ENCODE measurements at regions not wholly inside any gene's neighbourhood (a gene's known extent, or its start where the extent isn't known, plus 50 kb on each side); places are given as distances from the start of the nearest gene placed in this dataset.

GRCh38 chr6:169849396-169849795 is 98.0 kb downstream of the ERMARD start:
- intact Hi-C loops (cut with micrococcal nuclease) (no loop called here), dilution Hi-C loops (cut with MboI; ENCODE audit: extremely low pct_ligation_motif_present, low sequenced_read_pairs) (no loop called here)
- Histone ChIP-seq H3K4me3 (replicated peaks in 1 of 3; ENCODE audit: insufficient read depth in 1 of 3, low read depth in 1 of 3, low read length in 3 of 3) (no peak overlapping the region), H3K27ac (ENCODE audit: insufficient read depth, low read depth, low read length) (no peak overlapping the region), H3K4me1 (ENCODE audit: control insufficient read depth, extremely low read depth, insufficient read depth, low read length) (peaks cover 24% of the 10 kb centered on the region), H2AFZ (ENCODE audit: low read depth, low read length) (no peak overlapping the region), H3K79me2 (ENCODE audit: control insufficient read depth, insufficient read depth, low read length) (no peaks in the 10 kb centered on the region), H3K9me3 (replicated peaks; ENCODE audit: control insufficient read depth, insufficient read depth, low read length) (no peaks in the 10 kb centered on the region), H3K27me3 (ENCODE audit: control insufficient read depth in 2 of 2, insufficient read depth in 2 of 2, low read length in 2 of 2) (no peaks in the 10 kb centered on the region), H3K36me3 (ENCODE audit: control insufficient read depth in 2 of 2, extremely low read depth in 1 of 2, insufficient read depth in 2 of 2, low read length in 2 of 2) (no peaks in the 10 kb centered on the region), H3K9me1 (replicated peaks; ENCODE audit: control insufficient read depth, extremely low read depth, insufficient read depth, low read length) (no peaks in the 10 kb centered on the region), H4K20me1 (replicated peaks; ENCODE audit: control insufficient read depth, extremely low read depth, insufficient read depth, low read length) (no peaks in the 10 kb centered on the region), H3K9ac (replicated peaks; ENCODE audit: extremely low read depth, insufficient read depth, low read length) (no peak overlapping the region), H3K4me2 (ENCODE audit: insufficient read depth, low read length) (no peak overlapping the region)
- DNase-seq (ENCODE audit: low read depth, low spot score) (no peak), FAIRE-seq (no peak)
- ChIA-PET CTCF (no interaction called here), POLR2A (no interaction called here)
- TF ChIP-seq, protein P1, sequence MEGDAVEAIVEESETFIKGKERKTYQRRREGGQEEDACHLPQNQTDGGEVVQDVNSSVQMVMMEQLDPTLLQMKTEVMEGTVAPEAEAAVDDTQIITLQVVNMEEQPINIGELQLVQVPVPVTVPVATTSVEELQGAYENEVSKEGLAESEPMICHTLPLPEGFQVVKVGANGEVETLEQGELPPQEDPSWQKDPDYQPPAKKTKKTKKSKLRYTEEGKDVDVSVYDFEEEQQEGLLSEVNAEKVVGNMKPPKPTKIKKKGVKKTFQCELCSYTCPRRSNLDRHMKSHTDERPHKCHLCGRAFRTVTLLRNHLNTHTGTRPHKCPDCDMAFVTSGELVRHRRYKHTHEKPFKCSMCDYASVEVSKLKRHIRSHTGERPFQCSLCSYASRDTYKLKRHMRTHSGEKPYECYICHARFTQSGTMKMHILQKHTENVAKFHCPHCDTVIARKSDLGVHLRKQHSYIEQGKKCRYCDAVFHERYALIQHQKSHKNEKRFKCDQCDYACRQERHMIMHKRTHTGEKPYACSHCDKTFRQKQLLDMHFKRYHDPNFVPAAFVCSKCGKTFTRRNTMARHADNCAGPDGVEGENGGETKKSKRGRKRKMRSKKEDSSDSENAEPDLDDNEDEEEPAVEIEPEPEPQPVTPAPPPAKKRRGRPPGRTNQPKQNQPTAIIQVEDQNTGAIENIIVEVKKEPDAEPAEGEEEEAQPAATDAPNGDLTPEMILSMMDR (IDR thresholded peaks at IDR 0.05; ENCODE audit: extremely low read depth in 1 of 2, insufficient read depth in 1 of 2, low read depth in 1 of 2, low read length in 2 of 2): no peak
- no TSS peak for BruUV-seq (replicated peaks)

DNA sequence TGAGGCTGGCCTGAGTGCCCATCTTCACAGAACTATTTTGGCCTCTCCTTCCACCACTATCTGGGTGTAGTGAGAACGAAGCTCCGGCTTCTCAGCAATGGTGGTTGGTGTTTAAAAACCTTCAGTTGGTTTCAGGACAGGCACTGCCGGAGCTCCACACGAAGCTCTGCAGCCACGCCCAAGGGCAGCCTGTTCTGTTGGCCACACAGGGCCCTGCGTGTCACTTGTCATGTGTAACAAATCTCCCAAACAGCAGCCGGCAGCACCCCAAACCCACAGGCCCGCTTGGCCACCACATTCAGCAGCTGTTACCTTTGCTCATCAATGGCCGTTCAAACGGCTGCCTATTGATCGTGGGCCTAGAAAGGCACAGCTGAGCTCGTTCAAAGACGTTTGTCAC is 97.5 kb downstream of the ERMARD start:
- no peak for TF ChIP-seq JUN (IDR thresholded peaks at IDR 0.05; ENCODE audit: borderline replicate concordance, insufficient read depth, insufficient read length, low read depth)
- no peak for TF ChIP-seq MAX (IDR thresholded peaks at IDR 0.05; ENCODE audit: insufficient read depth, insufficient read length)
- no peak for TF ChIP-seq FOS (IDR thresholded peaks at IDR 0.05; ENCODE audit: borderline replicate concordance, insufficient read depth, low read length)
- TF ChIP-seq, protein P1 (IDR thresholded peaks at IDR 0.05; ENCODE audit: extremely low read depth in 1 of 2, insufficient read depth in 1 of 2, low read depth in 1 of 2, low read length in 2 of 2): no peak
- no peak for TF ChIP-seq POLR2A (IDR thresholded peaks at IDR 0.05; ENCODE audit: low read depth, low read length)
- no peak for TF ChIP-seq MYC (IDR thresholded peaks at IDR 0.05; ENCODE audit: low read depth, low read length)
- no peak for TF ChIP-seq EZH2 (IDR thresholded peaks at IDR 0.05; ENCODE audit: borderline replicate concordance, low read depth, low read length, severe bottlenecking)
- no peak for TF ChIP-seq GATA2 (IDR thresholded peaks at IDR 0.05; ENCODE audit: insufficient read depth, insufficient read length, low read depth, low read length)
- TF ChIP-seq POLR2AphosphoS5 (IDR thresholded peaks at IDR 0.05; ENCODE audit: insufficient read depth, low read depth, low read length): no peak
- dilution Hi-C loops (cut with MboI; ENCODE audit: extremely low pct_ligation_motif_present, low sequenced_read_pairs): no loop called here
- no peak overlapping the region for H3K27ac ChIP-seq (ENCODE audit: insufficient read depth, low read depth, low read length)
- POLR2A ChIA-PET: no interaction called here
- H3K27me3 ChIP-seq (ENCODE audit: control insufficient read depth in 2 of 2, insufficient read depth in 2 of 2, low read length in 2 of 2): peaks cover 0 to 1% of the 10 kb centered on the region in 2 experiments
- H3K79me2 ChIP-seq (ENCODE audit: control insufficient read depth, insufficient read depth, low read length): no peaks in the 10 kb centered on the region
- H3K9me1 ChIP-seq (replicated peaks; ENCODE audit: control insufficient read depth, extremely low read depth, insufficient read depth, low read length): no peaks in the 10 kb centered on the region
- H2AFZ ChIP-seq (ENCODE audit: low read depth, low read length): no peak overlapping the region
- CTCF ChIA-PET: interaction anchor here (1.6 kb wide), 1 partner anchor 17 kb away, joined by 12 read pairs; no protein-coding TSS in a partner anchor
- BruUV-seq (replicated peaks): no TSS peak
- no peaks in the 10 kb centered on the region for H3K36me3 ChIP-seq (ENCODE audit: control insufficient read depth in 2 of 2, extremely low read depth in 1 of 2, insufficient read depth in 2 of 2, low read length in 2 of 2)
- no peak overlapping the region for H3K9ac ChIP-seq (replicated peaks; ENCODE audit: extremely low read depth, insufficient read depth, low read length)
- H3K4me1 ChIP-seq (ENCODE audit: control insufficient read depth, extremely low read depth, insufficient read depth, low read length): peaks cover 24% of the 10 kb centered on the region
- H4K20me1 ChIP-seq (replicated peaks; ENCODE audit: control insufficient read depth, extremely low read depth, insufficient read depth, low read length): no peaks in the 10 kb centered on the region
- no peak for FAIRE-seq
- H3K4me2 ChIP-seq (ENCODE audit: insufficient read depth, low read length): no peak overlapping the region
- H3K4me3 ChIP-seq (replicated peaks in 1 of 3; ENCODE audit: insufficient read depth in 1 of 3, low read depth in 1 of 3, low read length in 3 of 3): no peak overlapping the region
- intact Hi-C loops (cut with micrococcal nuclease): no loop called here
- H3K9me3 ChIP-seq (replicated peaks; ENCODE audit: control insufficient read depth, insufficient read depth, low read length): no peaks in the 10 kb centered on the region
- DNase-seq (ENCODE audit: low read depth, low spot score): no peak
